ENCODE measurements at regions not wholly inside any gene's neighbourhood (a gene's known extent, or its start where the extent isn't known, plus 50 kb on each side); places are given as distances from the start of the nearest gene placed in this dataset.

GRCh38 chr9:12494411-12494810 lies 198.8 kb upstream of the TYRP1 start:
- TF ChIP-seq CTCF (IDR thresholded peaks at IDR 0.05; ENCODE audit: extremely low read depth in 1 of 2, insufficient read depth in 1 of 2, low read depth in 1 of 2, low read length in 2 of 2): no peak
- TF ChIP-seq GATA2 (IDR thresholded peaks at IDR 0.05; ENCODE audit: insufficient read depth, insufficient read length, low read depth, low read length): no peak
- no peak for TF ChIP-seq JUN (IDR thresholded peaks at IDR 0.05; ENCODE audit: borderline replicate concordance, insufficient read depth, insufficient read length, low read depth)
- no peak for TF ChIP-seq EZH2 (IDR thresholded peaks at IDR 0.05; ENCODE audit: borderline replicate concordance, low read depth, low read length, severe bottlenecking)
